Activated CD8-positive, alpha-beta memory T cell treated with anti-CD3 and anti-CD28 coated beads for 36 hours (primary cell): ENCODE measurements at regions not wholly inside any gene's neighbourhood (a gene's known extent, or its start where the extent isn't known, plus 50 kb on each side); places are given as distances from the start of the nearest gene placed in this dataset.
"Not testable (repeated sequence)": the region's sequence is repeated elsewhere in the genome, so short reads cannot be mapped to it uniquely, and the experiment has no call there.

Experiments used
- CTCF ChIA-PET: fragments of 350-600 bp; sonication (Branson Sonifier 250); formaldehyde crosslinking; loops from one replicate; lab custom pipeline; 2021; ENCODE audit warnings: antibody characterized with exemption; lab: Charles Lee
- POLR2A ChIA-PET: fragments of 350-600 bp; sonication (Branson Sonifier 250); formaldehyde crosslinking; loops from one replicate; lab custom pipeline; 2021; ENCODE audit warnings: antibody characterized with exemption; lab: Charles Lee

DNA sequence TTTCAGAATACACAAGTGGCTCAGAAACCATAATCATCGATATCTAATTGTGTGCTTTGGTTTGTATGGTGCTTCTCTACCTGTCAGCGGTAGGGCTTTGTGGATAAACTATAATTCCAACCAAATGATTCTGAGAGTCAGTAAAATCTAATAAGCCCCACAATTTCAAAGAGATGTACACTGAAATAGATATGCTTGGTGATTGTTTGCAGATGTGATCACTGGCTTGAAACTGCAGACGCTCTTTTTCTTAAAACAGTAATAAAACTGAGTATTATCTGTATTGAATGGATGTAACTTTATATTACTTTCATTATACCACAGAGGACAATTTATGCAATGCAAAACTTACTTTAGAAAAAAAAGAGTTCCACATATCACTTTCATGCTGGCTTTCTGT, 198.8 kb upstream of the ANXA10 start:
- POLR2A ChIA-PET, result no interaction called here
- CTCF ChIA-PET, result no interaction called here

GRCh38 chr4:167896260-167896659, 196.1 kb upstream of the ANXA10 start:
- CTCF ChIA-PET, POLR2A ChIA-PET: not testable (repeated sequence)

- ChIA-PET CTCF (no interaction called here), POLR2A (no interaction called here)
Observed at GRCh38 chr4:167897116-167897515, 195.2 kb upstream of the ANXA10 start.

DNA sequence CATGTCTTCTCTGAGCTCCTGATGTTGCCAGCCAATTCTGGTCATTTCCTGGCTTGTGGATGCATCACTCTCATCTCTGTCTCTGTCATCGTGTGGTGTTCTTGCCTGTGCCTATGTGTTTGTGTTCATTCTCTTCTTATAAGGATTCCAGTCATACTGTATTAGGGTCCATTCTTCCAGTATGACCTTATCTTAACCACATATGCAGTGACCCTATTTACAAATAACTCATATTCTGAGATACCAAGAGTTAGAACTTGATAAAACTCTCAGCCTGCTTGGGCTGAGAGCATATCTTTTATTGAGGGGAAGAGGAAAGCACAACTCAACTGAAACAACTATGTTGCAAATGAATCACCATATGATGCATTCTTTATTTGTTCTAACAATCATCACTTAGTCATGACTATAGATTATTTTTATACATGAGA, 189.0 kb upstream of the ANXA10 start:
- ChIA-PET POLR2A (no interaction called here), CTCF (no interaction called here)

GRCh38 chr4:167906851-167907250, 185.5 kb upstream of the ANXA10 start:
- CTCF ChIA-PET, result no interaction called here
- POLR2A ChIA-PET, result no interaction called here

DNA sequence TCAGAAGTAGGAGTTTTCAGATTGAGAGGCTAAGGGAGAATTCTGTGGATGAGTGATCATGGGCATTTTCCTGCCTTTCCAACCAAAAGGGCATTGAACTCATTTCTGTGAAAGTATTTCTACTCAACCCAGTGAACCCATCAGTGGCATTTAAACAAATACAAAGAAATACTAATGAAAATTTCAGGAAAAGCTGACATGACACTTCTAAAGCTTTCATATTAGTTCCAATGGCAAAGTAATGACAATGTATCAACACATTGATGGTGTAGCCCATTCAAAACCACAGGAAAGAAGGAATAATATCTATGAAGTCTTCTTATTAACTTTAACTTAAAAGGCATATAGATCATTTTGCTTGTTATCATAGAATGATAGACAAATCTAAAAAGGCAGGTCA, 183.5 kb upstream of the ANXA10 start:
- ChIA-PET CTCF (no interaction called here), POLR2A (no interaction called here)

DNA sequence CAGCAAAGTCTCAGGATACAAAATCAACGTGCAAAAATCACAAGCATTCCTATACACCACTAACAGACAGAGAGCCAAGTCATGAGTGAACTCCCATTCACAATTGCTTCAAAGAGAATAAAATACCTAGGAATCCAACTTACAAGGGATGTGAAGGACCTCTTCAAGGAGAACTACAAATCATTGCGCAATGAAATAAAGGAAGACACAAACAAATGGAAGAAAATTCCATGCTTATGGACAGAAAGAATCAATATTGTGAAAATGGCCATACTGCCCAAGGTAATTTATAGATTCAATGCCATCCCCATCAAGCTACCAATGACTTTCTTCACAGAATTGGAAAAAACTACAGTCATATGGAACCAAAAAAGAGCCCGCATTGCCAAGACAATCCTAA, 179.8 kb upstream of the ANXA10 start:
- POLR2A ChIA-PET, CTCF ChIA-PET: not testable (repeated sequence)

DNA sequence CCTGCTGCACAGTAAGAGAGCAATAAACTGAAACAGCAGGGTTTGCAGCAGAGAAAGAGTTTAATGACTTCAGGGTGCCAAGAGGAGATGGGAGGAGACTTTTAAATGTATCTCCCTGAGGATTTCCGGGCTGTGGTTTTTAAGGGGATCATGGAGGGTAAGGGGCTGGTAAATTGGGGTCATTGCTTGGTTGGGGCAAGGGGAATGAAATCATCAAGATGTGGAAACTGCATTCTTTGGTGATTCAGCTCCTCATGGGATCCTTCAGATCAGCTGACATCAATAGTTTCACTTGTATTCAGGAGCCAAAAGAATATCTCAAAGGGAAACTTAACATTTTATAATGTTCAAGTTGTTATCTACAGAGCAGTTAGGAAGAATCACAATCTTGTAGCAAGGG, 174.3 kb upstream of the ANXA10 start:
- POLR2A ChIA-PET, result no interaction called here
- CTCF ChIA-PET, result no interaction called here

- ChIA-PET POLR2A (no interaction called here), CTCF (no interaction called here)
Observed at GRCh38 chr4:167930166-167930565, 162.2 kb upstream of the ANXA10 start.

GRCh38 chr4:167934216-167934615, 158.1 kb upstream of the ANXA10 start:
- ChIA-PET CTCF (no interaction called here), POLR2A (no interaction called here)

- POLR2A ChIA-PET, result no interaction called here
Observed at GRCh38 chr4:167939863-167940616, 152.3 kb upstream of the ANXA10 start.

GRCh38 chr4:167943872-167944505, 148.3 kb upstream of the ANXA10 start:
- POLR2A ChIA-PET, result no interaction called here
- CTCF ChIA-PET, result no interaction called here

More at GRCh38 chr4:167939863-167940616, 152.3 kb upstream of the ANXA10 start:
- CTCF ChIA-PET, result no interaction called here

- POLR2A ChIA-PET, result no interaction called here
- CTCF ChIA-PET, result no interaction called here
Observed at GRCh38 chr4:167944721-167945120, 147.6 kb upstream of the ANXA10 start.

GRCh38 chr4:167955006-167955405, 137.3 kb upstream of the ANXA10 start:
- CTCF ChIA-PET, result no interaction called here
- POLR2A ChIA-PET, result no interaction called here

- CTCF ChIA-PET, result no interaction called here
Observed at GRCh38 chr4:167956676-167957075, 135.7 kb upstream of the ANXA10 start.

GRCh38 chr4:167964766-167965373, 127.5 kb upstream of the ANXA10 start:
- POLR2A ChIA-PET, result no interaction called here
- CTCF ChIA-PET, result no interaction called here

More at GRCh38 chr4:167956676-167957075, 135.7 kb upstream of the ANXA10 start:
- POLR2A ChIA-PET, result no interaction called here

GRCh38 chr4:167966143-167966542, 126.2 kb upstream of the ANXA10 start:
- CTCF ChIA-PET, result no interaction called here
- POLR2A ChIA-PET, result no interaction called here

GRCh38 chr4:167973513-167973912, 118.8 kb upstream of the ANXA10 start:
- POLR2A ChIA-PET, result no interaction called here
- CTCF ChIA-PET, result no interaction called here

- CTCF ChIA-PET, result no interaction called here
- POLR2A ChIA-PET, result no interaction called here
Observed at GRCh38 chr4:167985565-167985964, 106.8 kb upstream of the ANXA10 start.

DNA sequence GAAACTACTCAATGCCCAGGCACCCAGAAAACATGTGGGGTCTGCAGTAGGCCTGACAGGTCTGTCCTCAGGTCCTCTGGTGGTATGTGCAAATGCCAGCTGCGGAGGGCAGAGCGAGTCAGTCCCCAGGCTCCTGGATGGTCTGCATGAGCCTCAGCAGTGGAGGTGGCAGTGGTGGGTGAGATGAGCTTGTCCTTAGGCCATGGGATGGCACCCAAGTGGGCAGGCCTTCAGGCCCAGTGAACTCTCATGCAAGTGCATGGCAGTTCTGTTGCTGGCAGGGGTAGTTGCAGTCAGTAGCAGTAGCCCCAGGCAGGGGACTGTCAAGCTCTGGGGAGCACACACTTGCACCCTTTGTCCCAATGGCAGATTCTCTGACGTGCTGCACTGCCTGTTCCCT, 106.3 kb upstream of the ANXA10 start:
- ChIA-PET CTCF (no interaction called here), POLR2A (no interaction called here)

DNA sequence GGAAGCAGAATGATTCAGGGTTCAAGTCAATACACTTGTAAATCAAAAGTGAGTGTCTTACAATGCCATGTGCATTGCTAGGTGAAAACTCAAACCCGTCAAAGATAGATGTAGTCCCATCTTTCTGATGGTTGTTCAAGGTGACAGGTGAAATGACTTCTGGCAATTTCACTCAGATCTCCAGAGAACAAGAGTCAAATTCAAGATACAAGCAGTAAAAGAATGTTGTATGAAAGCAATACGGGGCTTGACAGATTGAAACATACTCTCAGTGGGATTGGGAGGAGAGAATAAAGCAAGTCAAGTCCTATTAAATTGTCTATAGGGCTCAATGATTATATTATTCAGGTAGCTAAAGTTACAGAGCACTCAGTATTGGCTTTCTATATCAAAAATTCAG, 105.1 kb upstream of the ANXA10 start:
- ChIA-PET CTCF (no interaction called here), POLR2A (no interaction called here)
